Vagina (tissue), 2 donors: ENCODE measurements at regions not wholly inside any gene's neighbourhood (a gene's known extent, or its start where the extent isn't known, plus 50 kb on each side); places are given as distances from the start of the nearest gene placed in this dataset.

Source experiments
- CTCF ChIP-seq, 3 experiments: fragments of 450-650 bp in 2 of 3; fragments of 200-600 bp in 1 of 3; sonication (generic) in 1 of 3; IDR thresholded peaks; one replicate each; pipeline ENCODE4 v1.5.1; 2017 to 2019; ENCODE audit warnings: antibody characterized with exemption in 3 of 3, mild to moderate bottlenecking in 2 of 3, moderate library complexity in 2 of 3
- POLR2A ChIP-seq, 2 donors: fragments of 450-650 bp; IDR thresholded peaks; one replicate each; pipeline ENCODE4 v1.6.1; 2017; ENCODE audit warnings: antibody characterized with exemption in 2 of 2, mild to moderate bottlenecking in 2 of 2, moderate library complexity in 2 of 2
- POLR2AphosphoS5 ChIP-seq, 2 donors: sonication (generic); formaldehyde crosslinking; IDR thresholded peaks; one replicate each; pipeline ENCODE4 v1.9.0; 2017; ENCODE audit warnings: antibody characterized with exemption in 2 of 2, mild to moderate bottlenecking in 2 of 2, low read depth in 1 of 2; ENCODE audit not compliant: insufficient read depth in 1 of 2

DNA sequence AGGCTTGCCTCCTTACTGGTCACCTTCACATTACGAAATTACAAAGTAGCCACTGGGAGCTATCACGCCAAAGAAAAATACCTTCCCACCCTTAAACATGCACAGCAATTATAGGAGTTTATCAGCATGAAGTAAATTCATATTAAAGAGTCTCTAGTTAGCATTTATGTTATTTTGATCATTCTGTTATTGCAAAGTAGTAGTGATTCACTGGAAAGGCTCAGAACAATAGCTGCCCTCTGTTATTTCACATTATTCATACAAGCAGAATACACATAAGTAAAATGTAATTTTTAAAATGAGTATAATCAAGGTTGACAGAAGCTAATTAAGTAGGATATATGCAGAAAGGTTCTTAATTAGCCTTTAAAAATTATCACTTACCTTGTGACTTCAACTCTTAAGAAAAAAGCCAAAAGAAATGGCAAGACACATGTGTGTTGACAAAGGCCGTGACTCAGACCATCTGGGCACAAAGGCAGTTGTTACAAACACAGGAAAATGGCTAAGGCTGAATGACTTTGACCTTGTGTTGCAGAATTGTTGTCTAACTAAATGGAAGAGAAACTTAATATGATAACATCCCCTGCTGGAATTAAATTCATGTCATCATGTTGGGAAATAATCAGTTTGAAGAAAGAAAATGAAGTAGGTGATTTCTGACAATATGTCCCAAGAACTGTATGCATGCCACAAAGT lies 108.3 kb downstream of the ARL6IP6 start:
- TF ChIP-seq POLR2AphosphoS5 (IDR thresholded peaks at IDR 0.05; ENCODE audit: insufficient read depth in 1 of 2, low read depth in 1 of 2) (no peak), CTCF (IDR thresholded peaks at IDR 0.05) (no peak), POLR2A (IDR thresholded peaks at IDR 0.05) (no peak)
